Activated effector memory CD4-positive, alpha-beta T cell treated with anti-CD3 and anti-CD28 coated beads, Interleukin-2, amount 50 U/mL, for 16 hours (primary cell): ENCODE measurements at regions not wholly inside any gene's neighbourhood (a gene's known extent, or its start where the extent isn't known, plus 50 kb on each side); places are given as distances from the start of the nearest gene placed in this dataset.

Source experiments
- DNase-seq: peaks from one replicate; pipeline ENCODE4 v3.0.0-alpha.2; 2020

- no peak for DNase-seq
Observed at GRCh38 chr11:69905611-69906452, 86.6 kb upstream of the FGF3 start.

- DNase-seq = no peak
Observed at GRCh38 chr11:69906453-69906907, 87.3 kb upstream of the FGF3 start.

GRCh38 chr11:69907611-69908010, 88.4 kb upstream of the FGF3 start:
- DNase-seq = no peak

GRCh38 chr11:69908511-69909220, 89.5 kb upstream of the FGF3 start:
- no peak for DNase-seq

GRCh38 chr11:69909561-69910518, 90.6 kb upstream of the FGF3 start:
- peak; percentile 47 for DNase-seq

- DNase-seq = no peak
Observed at GRCh38 chr11:69910519-69911309, 91.5 kb upstream of the FGF3 start.

- DNase-seq = peak; percentile 56
Observed at GRCh38 chr11:69911310-69912160, 92.3 kb upstream of the FGF3 start.

GRCh38 chr11:69912161-69912910, 93.1 kb upstream of the FGF3 start:
- peak; percentile 54 for DNase-seq

- DNase-seq = peak; percentile 51
Observed at GRCh38 chr11:69912911-69913451, 93.8 kb upstream of the FGF3 start.

- DNase-seq = peak; percentile 50
Observed at GRCh38 chr11:69913591-69914285, 94.5 kb upstream of the FGF3 start.

- peak; percentile 52 for DNase-seq
Observed at GRCh38 chr11:69914286-69915150, 95.3 kb upstream of the FGF3 start.

- DNase-seq = no peak
Observed at GRCh38 chr11:69915151-69915500, 95.9 kb upstream of the FGF3 start.

GRCh38 chr11:69915501-69916250, 96.5 kb upstream of the FGF3 start:
- peak; percentile 73 for DNase-seq

- peak; percentile 36 for DNase-seq
Observed at GRCh38 chr11:69916251-69916649, 97.0 kb upstream of the FGF3 start.

- peak; percentile 19 for DNase-seq
Observed at GRCh38 chr11:69916806-69917387, 97.7 kb upstream of the FGF3 start.

- DNase-seq = no peak
Observed at GRCh38 chr11:69917529-69917928, 98.3 kb upstream of the FGF3 start.

GRCh38 chr11:69918231-69918937, 99.2 kb upstream of the FGF3 start:
- peak; percentile 36 for DNase-seq
